LNCAP (cell line): ENCODE measurements at regions not wholly inside any gene's neighbourhood (a gene's known extent, or its start where the extent isn't known, plus 50 kb on each side); places are given as distances from the start of the nearest gene placed in this dataset.

ENCODE experiments used
- TF ChIP-seq, protein P1 (sequence below): fragments of 450-650 bp; IDR thresholded peaks from 2 replicates; pipeline ENCODE4 v1.5.1; 2017; ENCODE audit warnings: mild to moderate bottlenecking

DNA sequence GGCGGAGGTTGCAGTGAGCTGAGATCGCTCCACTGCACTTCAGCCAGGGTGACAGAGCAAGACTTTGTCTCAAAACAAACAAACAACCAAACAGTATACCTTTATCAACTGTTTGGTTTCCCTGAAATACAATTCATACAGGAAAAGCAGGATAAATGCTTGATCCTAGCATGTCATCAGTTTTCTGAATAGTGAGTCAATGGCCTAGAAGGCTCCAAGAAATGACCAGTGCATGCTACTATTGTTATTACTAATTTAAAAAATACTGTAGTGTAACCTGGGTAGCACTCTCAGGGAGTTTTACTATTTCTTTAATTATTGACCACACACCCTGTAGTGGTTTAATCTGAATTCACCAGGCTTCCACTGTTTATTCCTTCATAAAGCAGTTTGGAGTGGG, 101.0 kb upstream of the PTPN3 start:
- TF ChIP-seq, protein P1, sequence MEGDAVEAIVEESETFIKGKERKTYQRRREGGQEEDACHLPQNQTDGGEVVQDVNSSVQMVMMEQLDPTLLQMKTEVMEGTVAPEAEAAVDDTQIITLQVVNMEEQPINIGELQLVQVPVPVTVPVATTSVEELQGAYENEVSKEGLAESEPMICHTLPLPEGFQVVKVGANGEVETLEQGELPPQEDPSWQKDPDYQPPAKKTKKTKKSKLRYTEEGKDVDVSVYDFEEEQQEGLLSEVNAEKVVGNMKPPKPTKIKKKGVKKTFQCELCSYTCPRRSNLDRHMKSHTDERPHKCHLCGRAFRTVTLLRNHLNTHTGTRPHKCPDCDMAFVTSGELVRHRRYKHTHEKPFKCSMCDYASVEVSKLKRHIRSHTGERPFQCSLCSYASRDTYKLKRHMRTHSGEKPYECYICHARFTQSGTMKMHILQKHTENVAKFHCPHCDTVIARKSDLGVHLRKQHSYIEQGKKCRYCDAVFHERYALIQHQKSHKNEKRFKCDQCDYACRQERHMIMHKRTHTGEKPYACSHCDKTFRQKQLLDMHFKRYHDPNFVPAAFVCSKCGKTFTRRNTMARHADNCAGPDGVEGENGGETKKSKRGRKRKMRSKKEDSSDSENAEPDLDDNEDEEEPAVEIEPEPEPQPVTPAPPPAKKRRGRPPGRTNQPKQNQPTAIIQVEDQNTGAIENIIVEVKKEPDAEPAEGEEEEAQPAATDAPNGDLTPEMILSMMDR, result no peak

DNA sequence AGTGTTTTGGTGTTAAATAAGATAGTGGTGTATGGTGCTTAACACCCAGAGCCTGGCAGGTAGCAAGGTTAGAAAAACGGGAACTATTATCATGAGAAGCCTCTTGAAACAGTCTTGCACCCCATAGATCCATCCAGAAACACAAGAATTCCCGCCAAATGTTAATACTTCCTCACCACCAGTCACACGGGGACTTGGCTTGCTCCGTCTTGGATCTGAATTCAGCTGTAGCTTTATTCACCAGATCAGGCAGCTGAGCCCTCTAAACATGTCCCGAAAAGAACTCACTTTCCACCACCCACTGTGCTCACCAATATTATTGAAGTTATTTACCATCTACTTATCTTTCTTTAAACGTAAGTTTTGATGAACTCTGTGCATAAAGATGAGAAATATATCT, 101.6 kb upstream of the PTPN3 start:
- TF ChIP-seq, protein P1, result no peak

DNA sequence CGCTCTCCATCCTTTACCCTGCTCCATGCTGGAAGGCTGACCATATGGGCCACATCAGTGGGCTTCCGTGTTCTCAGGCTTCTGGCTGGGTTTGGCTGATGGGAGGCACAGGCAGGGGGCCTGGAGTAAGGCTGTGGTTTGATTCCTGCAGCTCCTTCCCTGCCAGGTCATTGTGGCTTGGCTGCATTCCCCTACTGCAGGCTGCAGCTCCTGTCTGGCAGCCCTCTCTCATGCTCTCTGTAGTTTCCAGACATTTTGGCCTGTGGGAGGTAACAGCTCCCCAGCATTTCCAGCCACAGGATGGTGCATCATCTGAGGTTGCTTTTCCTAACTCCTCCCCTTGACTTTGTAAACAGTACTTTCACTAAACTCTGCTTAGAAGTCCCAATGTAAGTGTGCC, 102.0 kb upstream of the PTPN3 start:
- TF ChIP-seq, protein P1, result no peak

DNA sequence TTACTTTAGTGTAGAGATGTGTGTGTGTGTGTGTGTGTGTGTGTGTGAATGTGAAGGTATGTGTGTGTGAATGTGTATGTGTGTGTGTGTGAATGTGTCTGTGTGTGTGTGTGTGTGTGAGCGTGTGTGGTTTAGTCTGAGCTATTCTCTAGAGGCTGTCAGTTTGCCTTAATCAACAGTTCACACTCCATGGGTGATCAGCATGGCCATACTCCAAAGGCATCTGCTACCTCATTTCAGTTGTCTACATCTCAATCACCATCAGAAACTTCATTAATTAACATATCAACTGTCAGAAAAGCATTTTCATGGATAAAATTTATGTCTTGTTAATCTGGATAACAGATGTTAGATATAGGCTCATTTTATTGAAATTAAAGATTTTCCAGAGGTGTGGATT, 103.1 kb upstream of the PTPN3 start:
- TF ChIP-seq, protein P1, result no peak

DNA sequence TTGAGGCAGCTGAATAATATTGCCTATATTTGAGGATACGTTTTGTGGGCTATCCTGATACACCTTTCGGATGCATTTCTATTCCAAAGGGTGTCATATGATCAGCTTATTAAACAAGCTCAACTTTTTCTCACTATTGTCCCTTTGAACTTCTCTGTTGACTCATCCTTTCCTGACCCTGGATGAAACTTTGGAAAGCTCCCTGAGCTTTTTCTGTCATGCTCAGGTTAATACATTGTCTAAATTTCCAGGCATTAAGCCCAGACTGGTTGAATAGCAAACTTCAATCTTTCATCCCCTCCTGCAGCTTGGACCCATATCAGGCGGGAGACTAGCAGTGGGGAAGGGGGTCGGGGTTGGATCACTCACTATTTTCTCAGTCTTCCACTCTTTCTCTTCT, 104.9 kb upstream of the PTPN3 start:
- TF ChIP-seq, protein P1, result no peak

DNA sequence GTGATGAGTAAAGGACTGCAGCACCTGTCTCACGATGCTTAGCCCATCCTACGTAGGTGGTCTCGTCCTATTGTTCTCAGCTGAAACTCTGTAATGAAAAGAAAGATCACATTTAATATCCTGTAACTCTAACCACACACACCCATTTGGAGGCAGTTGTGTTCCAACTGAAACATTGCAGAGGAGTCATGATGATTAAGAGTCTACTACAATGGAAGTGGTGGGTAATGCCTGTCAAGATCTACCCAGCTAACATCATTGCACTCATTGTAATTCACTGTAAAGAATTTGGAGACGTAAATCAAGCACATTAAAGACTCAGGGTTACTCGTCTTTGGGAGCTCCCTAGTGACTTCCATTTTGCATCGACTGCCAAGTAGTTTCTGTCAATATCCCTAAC, 106.0 kb upstream of the PTPN3 start:
- TF ChIP-seq, protein P1, result no peak

DNA sequence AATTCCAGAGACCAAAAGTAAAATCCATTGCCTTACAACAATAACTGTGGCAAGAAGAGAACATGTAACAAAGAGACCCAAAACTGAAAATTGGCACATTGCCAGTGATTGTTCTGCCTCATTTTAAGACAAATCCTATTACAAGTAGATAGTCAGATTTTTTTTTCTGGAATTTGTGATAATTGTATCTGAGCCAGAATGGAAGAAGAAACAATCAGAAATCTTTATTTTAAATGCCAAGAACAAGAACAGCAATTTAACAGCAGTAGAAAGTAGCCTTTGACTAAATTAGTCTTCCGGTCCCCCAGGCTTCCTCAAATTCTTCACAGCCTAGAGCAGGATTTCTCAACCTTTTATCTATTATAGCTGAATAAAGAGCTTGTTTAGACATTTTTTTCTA, 106.7 kb upstream of the PTPN3 start:
- TF ChIP-seq, protein P1, result no peak

DNA sequence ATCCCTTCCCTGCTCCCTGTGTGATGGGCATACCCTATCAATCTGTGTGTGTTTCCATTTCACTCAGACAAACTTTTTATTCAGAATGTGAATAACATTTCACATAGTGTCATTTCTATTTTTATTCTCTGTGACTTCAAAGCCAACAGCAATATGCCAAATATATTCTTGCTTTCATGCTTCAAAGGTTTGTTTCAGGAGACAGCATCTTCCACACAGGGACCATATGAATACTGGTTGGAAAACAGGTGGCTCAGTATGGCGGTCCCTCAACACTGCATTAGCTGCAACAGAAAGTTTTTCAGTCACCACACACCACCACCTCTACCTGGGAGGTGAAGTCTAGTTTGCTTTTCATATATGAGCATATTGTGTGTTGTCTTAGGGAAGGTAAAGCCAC, 111.0 kb upstream of the PTPN3 start:
- TF ChIP-seq, protein P1, result no peak
